ENCODE measurements at regions not wholly inside any gene's neighbourhood (a gene's known extent, or its start where the extent isn't known, plus 50 kb on each side); places are given as distances from the start of the nearest gene placed in this dataset.

DNA sequence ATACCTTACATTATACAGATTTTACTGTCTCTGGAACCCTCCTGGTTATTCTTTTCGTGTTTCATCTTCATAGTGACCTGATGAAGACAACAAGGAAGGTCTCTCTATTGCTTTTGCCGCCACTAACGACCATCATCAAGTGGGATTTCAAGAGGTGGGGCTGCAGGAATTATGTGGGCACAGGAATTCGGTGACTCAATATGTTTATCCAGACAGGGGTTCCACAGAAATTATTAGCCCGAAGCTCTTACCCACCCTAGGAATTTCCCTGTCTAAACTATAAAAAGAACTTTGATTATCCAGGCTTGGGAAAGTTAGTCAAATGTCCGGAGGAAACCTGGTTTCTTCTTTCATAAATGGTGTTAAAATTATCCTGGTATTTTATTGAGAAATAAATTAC lies 566.8 kb upstream of the TENM4 start:
- POLR2A ChIA-PET: no interaction called here
- no peak overlapping the region for H3K4me2 ChIP-seq (ENCODE audit: low read depth, low read length)
- H3K27ac ChIP-seq (ENCODE audit: extremely low read length, insufficient read depth, low read length): no peak overlapping the region
- no peak overlapping the region for H2AFZ ChIP-seq (ENCODE audit: low read length)
- no peak overlapping the region for H3K9ac ChIP-seq (ENCODE audit: insufficient read depth, low read depth, low read length)
- H3K4me1 ChIP-seq (ENCODE audit: insufficient read depth, low read length): no peaks in the 10 kb centered on the region
- no peaks in the 10 kb centered on the region for H3K36me3 ChIP-seq (replicated peaks in 1 of 2; ENCODE audit: control insufficient read depth in 1 of 2, insufficient read depth in 2 of 2, low read length in 2 of 2)
- H3K79me2 ChIP-seq (ENCODE audit: insufficient read depth, low read length): no peaks in the 10 kb centered on the region
- CTCF ChIA-PET (ENCODE audit: low intra/inter-chr PET ratio, low total read pairs): no interaction called here
- H3K4me3 ChIP-seq (replicated peaks in 1 of 3; ENCODE audit: insufficient read depth in 1 of 3, low read depth in 2 of 3, low read length in 3 of 3): no peak overlapping the region
- WGBS (ENCODE audit: low lambda C conversion rate): 7% methylated on average over 6 of the region's 6 CpGs
- FAIRE-seq (no peak), DNase-seq (ENCODE audit: low spot score) (no peak), ATAC-seq (no peak)
- TF ChIP-seq ZNF737 (CRISPR knock-in tag; IDR thresholded peaks at IDR 0.05; ENCODE audit: borderline replicate concordance): no peak
- TF ChIP-seq SRSF4 (IDR thresholded peaks at IDR 0.05; ENCODE audit: low read depth, low read length, poor library complexity, severe bottlenecking): no peak
- TF ChIP-seq ZKSCAN1 (IDR thresholded peaks at IDR 0.05; ENCODE audit: low read length): no peak
- TF ChIP-seq, protein P1, sequence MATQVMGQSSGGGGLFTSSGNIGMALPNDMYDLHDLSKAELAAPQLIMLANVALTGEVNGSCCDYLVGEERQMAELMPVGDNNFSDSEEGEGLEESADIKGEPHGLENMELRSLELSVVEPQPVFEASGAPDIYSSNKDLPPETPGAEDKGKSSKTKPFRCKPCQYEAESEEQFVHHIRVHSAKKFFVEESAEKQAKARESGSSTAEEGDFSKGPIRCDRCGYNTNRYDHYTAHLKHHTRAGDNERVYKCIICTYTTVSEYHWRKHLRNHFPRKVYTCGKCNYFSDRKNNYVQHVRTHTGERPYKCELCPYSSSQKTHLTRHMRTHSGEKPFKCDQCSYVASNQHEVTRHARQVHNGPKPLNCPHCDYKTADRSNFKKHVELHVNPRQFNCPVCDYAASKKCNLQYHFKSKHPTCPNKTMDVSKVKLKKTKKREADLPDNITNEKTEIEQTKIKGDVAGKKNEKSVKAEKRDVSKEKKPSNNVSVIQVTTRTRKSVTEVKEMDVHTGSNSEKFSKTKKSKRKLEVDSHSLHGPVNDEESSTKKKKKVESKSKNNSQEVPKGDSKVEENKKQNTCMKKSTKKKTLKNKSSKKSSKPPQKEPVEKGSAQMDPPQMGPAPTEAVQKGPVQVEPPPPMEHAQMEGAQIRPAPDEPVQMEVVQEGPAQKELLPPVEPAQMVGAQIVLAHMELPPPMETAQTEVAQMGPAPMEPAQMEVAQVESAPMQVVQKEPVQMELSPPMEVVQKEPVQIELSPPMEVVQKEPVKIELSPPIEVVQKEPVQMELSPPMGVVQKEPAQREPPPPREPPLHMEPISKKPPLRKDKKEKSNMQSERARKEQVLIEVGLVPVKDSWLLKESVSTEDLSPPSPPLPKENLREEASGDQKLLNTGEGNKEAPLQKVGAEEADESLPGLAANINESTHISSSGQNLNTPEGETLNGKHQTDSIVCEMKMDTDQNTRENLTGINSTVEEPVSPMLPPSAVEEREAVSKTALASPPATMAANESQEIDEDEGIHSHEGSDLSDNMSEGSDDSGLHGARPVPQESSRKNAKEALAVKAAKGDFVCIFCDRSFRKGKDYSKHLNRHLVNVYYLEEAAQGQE (IDR thresholded peaks at IDR 0.05; ENCODE audit: borderline replicate concordance in 1 of 2, low read depth in 1 of 2, low read length in 2 of 2): no peak
- TF ChIP-seq ZNF607 (CRISPR knock-in tag; IDR thresholded peaks at IDR 0.05; ENCODE audit: borderline replicate concordance): no peak
- TF ChIP-seq ARNT (IDR thresholded peaks at IDR 0.05): no peak
- no peak for TF ChIP-seq SRSF1 (optimal IDR thresholded peaks at IDR 0.05; ENCODE audit: low read depth, low read length)
- TF ChIP-seq, protein P2, sequence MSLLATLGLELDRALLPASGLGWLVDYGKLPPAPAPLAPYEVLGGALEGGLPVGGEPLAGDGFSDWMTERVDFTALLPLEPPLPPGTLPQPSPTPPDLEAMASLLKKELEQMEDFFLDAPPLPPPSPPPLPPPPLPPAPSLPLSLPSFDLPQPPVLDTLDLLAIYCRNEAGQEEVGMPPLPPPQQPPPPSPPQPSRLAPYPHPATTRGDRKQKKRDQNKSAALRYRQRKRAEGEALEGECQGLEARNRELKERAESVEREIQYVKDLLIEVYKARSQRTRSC (CRISPR knock-in tag; IDR thresholded peaks at IDR 0.05; ENCODE audit: low read depth): no peak
- no peaks in the 10 kb centered on the region for H4K20me1 ChIP-seq (ENCODE audit: insufficient read depth, low read length)
- H3K27me3 ChIP-seq (ENCODE audit: control insufficient read depth in 1 of 2, insufficient read depth in 2 of 2, low read length in 2 of 2): no peaks in the 10 kb centered on the region
- no TSS peak for BruUV-seq (replicated peaks)
- intact Hi-C loops (cut with micrococcal nuclease; ENCODE audit: unreplicated experiment) (no loop called here), in situ Hi-C loops (cut with HindIII; ENCODE audit: extremely low pct_ligation_motif_present, low pct_unique_long_range_greater_than_20kb) (no loop called here)
- no peaks in the 10 kb centered on the region for H3K9me3 ChIP-seq (ENCODE audit: low read length)
